ENCODE measurements at regions not wholly inside any gene's neighbourhood (a gene's known extent, or its start where the extent isn't known, plus 50 kb on each side); places are given as distances from the start of the nearest gene placed in this dataset.

GRCh38 chr4:4776335-4776734 lies 83.1 kb upstream of the MSX1 start:
- Histone ChIP-seq H3K4me3 (no peak overlapping the region), H3K27me3 (replicated peaks in 1 of 2; ENCODE audit: control insufficient read depth in 2 of 2, insufficient read depth in 2 of 2, low read length in 1 of 2) (no peaks in the 10 kb centered on the region), H3K79me2 (ENCODE audit: control insufficient read depth, insufficient read depth, low read length) (no peaks in the 10 kb centered on the region), H2AFZ (ENCODE audit: control insufficient read depth, low read depth, low read length) (no peak overlapping the region), H3K27ac (ENCODE audit: control insufficient read depth, insufficient read depth) (no peak overlapping the region), H4K20me1 (ENCODE audit: control insufficient read depth, insufficient read depth) (no peaks in the 10 kb centered on the region), H3K9me3 (replicated peaks; ENCODE audit: control insufficient read depth, insufficient read depth, low read length) (no peaks in the 10 kb centered on the region; the same call in 2 of the 3 replicates), H3K36me3 (ENCODE audit: control insufficient read depth in 2 of 2, insufficient read depth in 2 of 2, low read length in 1 of 2) (no peaks in the 10 kb centered on the region), H3K4me2 (ENCODE audit: control insufficient read depth, insufficient read depth) (no peak overlapping the region), H3K4me1 (ENCODE audit: control insufficient read depth, insufficient read depth, low read length) (no peaks in the 10 kb centered on the region), H3K9ac (ENCODE audit: control insufficient read depth, insufficient read depth, low read length) (no peak overlapping the region)
- in situ Hi-C loops (cut with MboI) (no loop called here), intact Hi-C loops (cut with micrococcal nuclease; ENCODE audit: unreplicated experiment) (no loop called here)
- ChIA-PET CTCF (no interaction called here), POLR2A (no interaction called here), RAD21 (ENCODE audit: unreplicated experiment) (interaction anchor here (0.5 kb wide), 1 partner anchor 92 kb away, joined by 3 read pairs; no protein-coding TSS in a partner anchor), SMC1A (ENCODE audit: uncharacterized antibody, unreplicated experiment) (no interaction called here)
- no peak for DNase-seq (ENCODE audit: low read depth, low spot score)
- ATAC-seq, result no peak
- BruUV-seq (replicated peaks), result no TSS peak
- no peak for FAIRE-seq
- WGBS (ENCODE audit: insufficient coverage, insufficient replicate concordance, low lambda C conversion rate, missing lambda C conversion rate), result 45% methylated on average over 8 of the region's 9 CpGs
- TF ChIP-seq ASH2L (IDR thresholded peaks at IDR 0.05; ENCODE audit: borderline replicate concordance, low read depth) (no peak), E4F1 (IDR thresholded peaks at IDR 0.05; ENCODE audit: borderline replicate concordance, partially characterized antibody) (no peak), ZNF274 (IDR thresholded peaks at IDR 0.05; ENCODE audit: insufficient read depth, insufficient read length) (no peak), RELB (IDR thresholded peaks at IDR 0.05; ENCODE audit: low read depth) (no peak), E2F4 (IDR thresholded peaks at IDR 0.05; ENCODE audit: low read depth, low read length) (no peak), CBX5 (IDR thresholded peaks at IDR 0.05; ENCODE audit: low read depth) (no peak), REST (IDR thresholded peaks at IDR 0.05; ENCODE audit: low read depth, low read length) (no peak), ZZZ3 (IDR thresholded peaks at IDR 0.05; ENCODE audit: control insufficient read depth, insufficient read length, low read depth) (no peak), BCL11A (IDR thresholded peaks at IDR 0.05; ENCODE audit: low read depth, low read length) (no peak), CHD4 (IDR thresholded peaks at IDR 0.05) (no peak), SMAD5 (IDR thresholded peaks at IDR 0.05; ENCODE audit: low read depth) (no peak), MYB (IDR thresholded peaks at IDR 0.05; ENCODE audit: borderline replicate concordance, low read depth, low read length) (no peak), FOXM1 (IDR thresholded peaks at IDR 0.05; ENCODE audit: low read depth, low read length) (no peak), NRF1 (conservative IDR thresholded peaks at IDR 0.05; ENCODE audit: low read depth, low read length) (no peak), ELK1 (IDR thresholded peaks at IDR 0.05; ENCODE audit: low read depth, low read length) (no peak), KDM1A (IDR thresholded peaks at IDR 0.05; ENCODE audit: borderline replicate concordance) (no peak), YY1 (IDR thresholded peaks at IDR 0.05; ENCODE audit: low read depth, low read length) (no peak)

Data from GM12878 (cell line).